Fibroblast of villous mesenchyme (primary cell): ENCODE measurements at regions not wholly inside any gene's neighbourhood (a gene's known extent, or its start where the extent isn't known, plus 50 kb on each side); places are given as distances from the start of the nearest gene placed in this dataset.

Source experiments
- DNase-seq: peaks from one replicate; pipeline ENCODE4 v3.0.0-alpha.2; 2010; ENCODE audit warnings: low read depth
- H3K4me3 ChIP-seq: 2 replicates; pipeline ENCODE4 v1.5.1; 2011; ENCODE audit warnings: low read depth, mild to moderate bottlenecking, low read length
- TF ChIP-seq, protein P1 (sequence below): IDR thresholded peaks from 2 replicates; pipeline ENCODE4 v1.5.1; 2012; ENCODE audit warnings: low read depth, mild to moderate bottlenecking, low read length; ENCODE audit not compliant: insufficient read depth

GRCh38 chr1:219038398-219038797 lies 135.3 kb upstream of the LYPLAL1 start:
- TF ChIP-seq, protein P1, sequence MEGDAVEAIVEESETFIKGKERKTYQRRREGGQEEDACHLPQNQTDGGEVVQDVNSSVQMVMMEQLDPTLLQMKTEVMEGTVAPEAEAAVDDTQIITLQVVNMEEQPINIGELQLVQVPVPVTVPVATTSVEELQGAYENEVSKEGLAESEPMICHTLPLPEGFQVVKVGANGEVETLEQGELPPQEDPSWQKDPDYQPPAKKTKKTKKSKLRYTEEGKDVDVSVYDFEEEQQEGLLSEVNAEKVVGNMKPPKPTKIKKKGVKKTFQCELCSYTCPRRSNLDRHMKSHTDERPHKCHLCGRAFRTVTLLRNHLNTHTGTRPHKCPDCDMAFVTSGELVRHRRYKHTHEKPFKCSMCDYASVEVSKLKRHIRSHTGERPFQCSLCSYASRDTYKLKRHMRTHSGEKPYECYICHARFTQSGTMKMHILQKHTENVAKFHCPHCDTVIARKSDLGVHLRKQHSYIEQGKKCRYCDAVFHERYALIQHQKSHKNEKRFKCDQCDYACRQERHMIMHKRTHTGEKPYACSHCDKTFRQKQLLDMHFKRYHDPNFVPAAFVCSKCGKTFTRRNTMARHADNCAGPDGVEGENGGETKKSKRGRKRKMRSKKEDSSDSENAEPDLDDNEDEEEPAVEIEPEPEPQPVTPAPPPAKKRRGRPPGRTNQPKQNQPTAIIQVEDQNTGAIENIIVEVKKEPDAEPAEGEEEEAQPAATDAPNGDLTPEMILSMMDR, result no peak
- no peak for DNase-seq

DNA sequence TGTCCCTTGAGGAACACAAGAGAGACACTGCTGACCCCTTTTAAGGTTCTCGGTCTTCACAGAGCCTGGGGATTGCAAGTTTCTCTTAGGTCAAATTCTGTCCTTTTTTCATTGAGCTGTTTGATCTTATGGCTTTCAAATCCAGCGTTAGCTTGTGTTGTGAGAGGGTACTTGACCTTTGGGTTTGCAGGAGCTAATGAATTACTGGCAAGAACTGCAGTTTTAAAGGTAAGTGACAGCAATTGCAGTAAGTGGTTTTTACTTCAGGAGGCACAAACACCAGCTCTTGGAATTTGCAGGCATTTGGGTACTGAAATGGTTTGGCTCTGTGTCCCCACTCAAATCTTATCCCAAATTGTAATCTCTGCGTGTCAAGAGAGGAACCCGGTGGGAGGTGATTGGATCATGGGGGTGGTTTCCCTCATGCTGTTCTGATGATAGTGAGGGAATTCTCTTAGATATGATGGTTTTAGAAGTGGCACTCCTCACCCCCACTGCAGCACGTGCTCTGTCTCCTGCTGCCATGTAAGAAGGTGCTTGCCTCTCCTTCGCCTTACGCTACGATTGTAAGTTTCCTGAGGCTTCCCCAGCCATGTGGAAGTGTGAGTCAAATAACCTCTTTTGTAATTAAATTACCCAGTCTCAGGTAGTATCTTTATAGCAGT lies 134.5 kb upstream of the LYPLAL1 start:
- DNase-seq, result no peak
- H3K4me3 ChIP-seq, result no peak overlapping the region
- TF ChIP-seq, protein P1, result no peak

More at GRCh38 chr1:219038398-219038797, 135.3 kb upstream of the LYPLAL1 start:
- H3K4me3 ChIP-seq, result no peak overlapping the region

GRCh38 chr1:219039682-219040154 lies 134.0 kb upstream of the LYPLAL1 start:
- peak; percentile 33 for DNase-seq
- no peak overlapping the region for H3K4me3 ChIP-seq
- TF ChIP-seq, protein P1, result no peak

DNA sequence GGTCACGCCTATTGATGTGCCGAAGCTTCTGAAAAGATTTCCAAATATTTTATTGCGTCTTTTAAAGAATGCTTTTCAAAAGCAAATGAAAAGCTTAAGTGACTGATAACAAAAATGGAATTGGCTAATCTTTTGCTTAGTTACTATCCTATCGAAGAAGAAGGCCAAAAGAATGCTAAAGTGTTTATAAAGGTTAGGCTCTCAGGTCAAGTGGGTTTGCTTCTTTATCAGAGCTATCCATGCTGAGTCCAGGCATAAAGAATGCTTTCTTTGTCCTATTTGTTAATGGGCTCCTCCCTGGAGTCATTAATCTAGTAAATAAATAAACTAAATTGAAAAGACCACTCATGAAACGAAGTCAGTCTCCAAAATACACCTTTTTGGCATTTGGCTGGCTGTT lies 133.4 kb upstream of the LYPLAL1 start:
- H3K4me3 ChIP-seq, result no peak overlapping the region
- TF ChIP-seq, protein P1, result no peak
- peak; percentile 23 for DNase-seq

GRCh38 chr1:219041141-219041540 lies 132.5 kb upstream of the LYPLAL1 start:
- H3K4me3 ChIP-seq, result no peak overlapping the region
- DNase-seq, result peak; percentile 79
- TF ChIP-seq, protein P1, result no peak

- H3K4me3 ChIP-seq, result no peak overlapping the region
- TF ChIP-seq, protein P1, result no peak
- peak; percentile 12 for DNase-seq
Observed at GRCh38 chr1:219041818-219042217, 131.9 kb upstream of the LYPLAL1 start.

GRCh38 chr1:219042769-219043168 lies 130.9 kb upstream of the LYPLAL1 start:
- no peak for DNase-seq
- H3K4me3 ChIP-seq, result no peak overlapping the region
- TF ChIP-seq, protein P1, result no peak
